Ovary (tissue), 7 donors: ENCODE measurements at regions not wholly inside any gene's neighbourhood (a gene's known extent, or its start where the extent isn't known, plus 50 kb on each side); places are given as distances from the start of the nearest gene placed in this dataset.

Source experiments
- DNase-seq, 5 donors: peaks; one replicate each; pipeline ENCODE4 v3.0.0-alpha.2; 2019 to 2020
- H3K27ac ChIP-seq, 2 donors: fragments of 200-600 bp; one replicate each; pipeline versions ENCODE4 v1.5.1 to v1.8.0; 2019 to 2022
- H3K27me3 ChIP-seq: fragments of 200-600 bp; one replicate; pipeline ENCODE4 v1.8.0; 2022
- H3K36me3 ChIP-seq: fragments of 200-600 bp; sonication (generic); one replicate; pipeline ENCODE4 v1.5.1; 2019
- H3K4me1 ChIP-seq: one replicate; pipeline ENCODE4 v1.8.1; 2013; ENCODE audit warnings: mild to moderate bottlenecking, moderate library complexity; ENCODE audit not compliant: insufficient read depth
- H3K4me3 ChIP-seq: fragments of 200-600 bp; sonication (generic); one replicate; pipeline ENCODE4 v1.5.1; 2017
- H3K9me3 ChIP-seq, 2 donors: fragments of 200-600 bp in 1 of 2; sonication (generic) in 1 of 2; one replicate each; pipeline versions ENCODE4 v1.5.1 to v1.8.1; 2013 to 2019; ENCODE audit warnings: mild to moderate bottlenecking in 1 of 2, moderate library complexity in 1 of 2
- CTCF ChIP-seq, 3 donors: fragments of 450-650 bp in 2 of 3; fragments of 200-600 bp in 1 of 3; IDR thresholded peaks; one replicate each; pipeline versions ENCODE4 v1.5.1 to v1.8.0; 2016 to 2022; ENCODE audit warnings: antibody characterized with exemption in 3 of 3, mild to moderate bottlenecking in 1 of 3
- EP300 ChIP-seq: sonication (generic); formaldehyde crosslinking; IDR thresholded peaks from one replicate; pipeline ENCODE4 v1.6.1; 2017; ENCODE audit warnings: antibody characterized with exemption
- POLR2A ChIP-seq: fragments of 450-650 bp; IDR thresholded peaks from one replicate; pipeline ENCODE4 v1.6.1; 2017; ENCODE audit warnings: antibody characterized with exemption, mild to moderate bottlenecking, moderate library complexity
- WGBS, 3 donors: extraction: QIAGEN DNeasy Blood & Tissue Kit in 1 of 3; methylation state at CpG; one replicate each; pipeline versions ENCODE4 v1.1.5 to v1.1.7; 2013 to 2017; 5-methylcytosine and 5-hydroxymethylcytosine counted together
- intact Hi-C, 4 donors: fragments of 100-400 bp; cut with DNase I; formaldehyde crosslinking; loops; one replicate each; pipeline versions ENCODE4 v1.11.0 to v1.15.1; 2022 to 2023
- donor health status: DM: no; HTN: no; CAD: no; lungs with moderate emphysema.
- donor health status: DM: no; HTN: no; CAD: no.
- donor health status: Bipolar disorder and iron deficiency.
- donor health status: DM: no; HTN: no; CAD: no.
- donor health status: DM: yes; HTN: yes; CAD: no.

GRCh38 chr14:104295681-104296387 is 157.4 kb downstream of the KIF26A start:
- Histone ChIP-seq H3K27me3 (no peaks in the 10 kb centered on the region), H3K4me3 (no peak overlapping the region), H3K9me3 (no peaks in the 10 kb centered on the region), H3K27ac (peak overlapping the region in 1 of 2 donors; percentile 13), H3K36me3 (no peaks in the 10 kb centered on the region), H3K4me1 (peaks cover 12% of the 10 kb centered on the region)
- DNase-seq = peak in 4 of 5 donors; percentile 18 to 31 (median 22)
- TF ChIP-seq POLR2A (no peak), EP300 (no peak), CTCF (IDR thresholded peaks at IDR 0.05) (no peak)
- intact Hi-C loops = loop anchor here in 1 of 4 donors (10.0 kb wide), 1 partner anchor 71 kb away; no protein-coding TSS in a partner anchor
- 83 to 87% (median 86%) methylated on average over 24 of the region's 24 CpGs for WGBS, 3 donors

GRCh38 chr14:104296388-104297312 is 158.3 kb downstream of the KIF26A start:
- H3K4me1 ChIP-seq = peaks cover 12% of the 10 kb centered on the region
- H3K27me3 ChIP-seq = no peaks in the 10 kb centered on the region
- no peak for TF ChIP-seq CTCF (IDR thresholded peaks at IDR 0.05)
- no peak for TF ChIP-seq POLR2A
- no peak for TF ChIP-seq EP300
- peak; percentile 82 to 90 (median 88) for DNase-seq
- H3K9me3 ChIP-seq = no peaks in the 10 kb centered on the region
- H3K36me3 ChIP-seq = no peaks in the 10 kb centered on the region
- 15 to 20% (median 16%) methylated on average over 26 of the region's 26 CpGs for WGBS, 3 donors
- peak overlapping the region; percentile 17 to 50 for H3K27ac ChIP-seq
- intact Hi-C loops = loop anchor here in 1 of 4 donors (10.0 kb wide), 1 partner anchor 72 kb away; no protein-coding TSS in a partner anchor
- no peak overlapping the region for H3K4me3 ChIP-seq

GRCh38 chr14:104297313-104297704 is 158.9 kb downstream of the KIF26A start:
- TF ChIP-seq POLR2A (no peak), EP300 (no peak), CTCF (IDR thresholded peaks at IDR 0.05) (no peak)
- Histone ChIP-seq H3K27ac (peak overlapping the region; percentile 17 to 50), H3K4me1 (peaks cover 12% of the 10 kb centered on the region), H3K9me3 (no peaks in the 10 kb centered on the region), H3K4me3 (no peak overlapping the region), H3K27me3 (no peaks in the 10 kb centered on the region), H3K36me3 (no peaks in the 10 kb centered on the region)
- DNase-seq = peak in 2 of 5 donors; percentile 17 to 38
- intact Hi-C loops = loop anchor here in 1 of 4 donors (10.0 kb wide), 1 partner anchor 73 kb away; no protein-coding TSS in a partner anchor
- WGBS, 3 donors = 64 to 71% (median 68%) methylated on average over 7 of the region's 7 CpGs

- H3K4me1 ChIP-seq = peaks cover 12% of the 10 kb centered on the region
- H3K4me3 ChIP-seq = no peak overlapping the region
- no peaks in the 10 kb centered on the region for H3K27me3 ChIP-seq
- H3K36me3 ChIP-seq = no peaks in the 10 kb centered on the region
- WGBS, 3 donors = 95 to 98% (median 97%) methylated on average over 11 of the region's 11 CpGs
- no peak for TF ChIP-seq EP300
- TF ChIP-seq CTCF (IDR thresholded peaks at IDR 0.05) = no peak
- TF ChIP-seq POLR2A = no peak
- intact Hi-C loops = loop anchor here in 1 of 4 donors (10.0 kb wide), 1 partner anchor 73 kb away; no protein-coding TSS in a partner anchor
- DNase-seq = peak in 3 of 5 donors; percentile 18 to 38 (median 24)
- H3K27ac ChIP-seq = peak overlapping the region; percentile 17 to 50
- no peaks in the 10 kb centered on the region for H3K9me3 ChIP-seq
These were observed 159.5 kb downstream of the KIF26A start for GRCh38 chr14:104297721-104298401.
